Renal cortical epithelial cell (primary cell): ENCODE measurements at regions not wholly inside any gene's neighbourhood (a gene's known extent, or its start where the extent isn't known, plus 50 kb on each side); places are given as distances from the start of the nearest gene placed in this dataset.

Experiments
- DNase-seq: peaks from one replicate; pipeline ENCODE4 v3.0.0-alpha.2; 2011; ENCODE audit warnings: low read depth

DNA sequence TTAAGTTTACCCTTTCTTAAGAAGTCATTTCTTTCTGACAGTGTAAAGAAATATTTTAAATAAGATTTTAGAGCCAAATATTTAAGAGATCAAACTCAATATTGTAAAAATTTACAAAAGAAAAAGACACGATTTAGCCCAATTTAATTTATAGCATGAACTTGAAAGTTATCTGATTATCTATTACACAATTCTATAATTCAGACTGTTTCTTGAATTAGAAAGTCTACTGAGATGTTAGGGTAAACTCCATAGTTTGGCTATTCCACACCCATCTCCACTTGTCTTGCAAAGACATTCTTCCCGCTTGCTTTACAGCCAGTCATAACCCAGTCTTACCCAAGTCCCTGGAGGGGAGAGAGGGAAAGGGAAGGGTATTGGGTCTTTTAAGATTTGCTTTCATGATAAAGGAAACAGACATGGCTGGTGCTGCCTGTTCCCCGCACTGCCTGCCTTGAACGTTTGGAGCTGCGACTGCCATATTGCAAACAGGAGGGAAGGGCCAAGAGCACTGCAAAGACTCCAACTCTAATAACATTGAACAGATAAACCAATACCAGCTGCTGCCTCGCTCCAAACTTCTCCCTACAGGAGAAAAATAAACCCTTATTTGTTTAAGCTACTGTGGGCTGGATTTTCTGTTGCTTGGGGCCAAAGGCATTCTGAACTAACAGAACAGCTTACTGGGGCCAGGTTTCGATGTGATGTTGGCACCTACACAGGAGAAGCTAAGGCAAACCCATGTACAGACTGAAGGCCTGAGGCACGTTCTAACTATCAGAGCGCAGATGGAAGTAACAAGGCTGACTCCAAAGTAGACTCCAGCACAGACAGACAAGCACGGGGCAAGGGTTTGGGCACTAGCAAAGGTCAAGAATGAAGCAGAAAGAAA lies 552.3 kb upstream of the JARID2 start:
- no peak for DNase-seq

DNA sequence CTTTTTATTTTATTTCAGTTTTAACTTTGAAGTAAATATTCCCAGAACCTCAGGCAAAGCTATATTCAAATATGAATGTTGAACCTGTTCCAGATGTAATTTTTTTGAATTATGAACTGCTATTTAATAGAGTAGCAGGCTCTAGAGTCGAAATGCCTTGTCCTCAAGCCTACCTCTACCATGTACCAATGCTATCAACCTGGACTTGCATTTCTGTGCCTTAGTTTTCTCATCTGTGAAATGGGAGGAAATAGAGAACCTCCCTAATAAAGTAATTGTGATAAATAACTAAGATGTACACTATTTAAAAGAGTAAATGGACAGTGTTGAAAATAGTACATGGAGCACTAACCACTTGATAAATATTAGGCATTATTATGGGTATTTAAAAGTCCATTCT lies 551.6 kb upstream of the JARID2 start:
- DNase-seq = no peak

- DNase-seq = no peak
Observed at GRCh38 chr6:14695579-14695978, 550.3 kb upstream of the JARID2 start.

DNA sequence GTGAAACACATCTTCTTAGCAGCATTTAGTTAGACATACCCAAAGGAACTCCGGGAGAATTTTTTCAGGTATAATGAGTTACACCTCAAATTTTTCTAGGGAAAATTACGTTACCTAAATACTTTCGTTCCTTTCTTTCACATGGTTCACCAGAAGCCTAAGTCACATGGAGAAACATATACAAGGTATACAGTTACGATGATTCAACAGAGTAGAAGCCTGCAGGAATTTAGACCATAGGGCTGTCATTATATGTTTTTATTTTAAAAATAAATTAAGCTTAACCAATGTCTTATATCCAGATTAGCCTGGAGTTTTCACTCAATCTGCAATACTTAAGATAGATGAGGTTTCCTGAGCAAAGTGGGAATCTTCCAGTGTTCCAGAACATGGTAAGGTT lies 549.5 kb upstream of the JARID2 start:
- no peak for DNase-seq

GRCh38 chr6:14697427-14697826 lies 548.4 kb upstream of the JARID2 start:
- no peak for DNase-seq

GRCh38 chr6:14699803-14700601 lies 545.9 kb upstream of the JARID2 start:
- DNase-seq = no peak

GRCh38 chr6:14701946-14702345 lies 543.9 kb upstream of the JARID2 start:
- no peak for DNase-seq

- DNase-seq = no peak
Observed at GRCh38 chr6:14702678-14703077, 543.2 kb upstream of the JARID2 start.

DNA sequence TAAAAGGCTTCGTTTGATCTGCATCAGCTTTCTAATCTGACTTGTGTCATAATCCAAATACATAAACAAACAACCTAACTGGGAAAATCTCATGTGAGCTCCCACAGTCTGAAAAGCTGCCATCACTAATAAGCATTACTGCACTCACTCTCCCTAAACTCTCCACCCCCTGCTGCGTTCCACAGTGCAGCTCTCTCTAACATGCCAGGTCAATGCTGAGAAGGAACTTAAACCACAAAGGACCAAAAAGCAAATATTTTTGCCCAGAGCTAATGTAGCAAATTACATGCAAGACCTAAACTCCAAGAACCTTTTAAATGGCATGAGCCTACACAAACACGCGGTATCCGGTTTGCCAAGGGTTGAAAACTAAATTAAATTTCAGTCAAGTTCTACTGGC lies 542.3 kb upstream of the JARID2 start:
- DNase-seq = peak; percentile 58

- DNase-seq = no peak
Observed at GRCh38 chr6:14704383-14705271, 541.2 kb upstream of the JARID2 start.

- DNase-seq = no peak
Observed at GRCh38 chr6:14705841-14706377, 540.0 kb upstream of the JARID2 start.

- DNase-seq = peak; percentile 96
Observed at GRCh38 chr6:14706378-14706929, 539.4 kb upstream of the JARID2 start.

DNA sequence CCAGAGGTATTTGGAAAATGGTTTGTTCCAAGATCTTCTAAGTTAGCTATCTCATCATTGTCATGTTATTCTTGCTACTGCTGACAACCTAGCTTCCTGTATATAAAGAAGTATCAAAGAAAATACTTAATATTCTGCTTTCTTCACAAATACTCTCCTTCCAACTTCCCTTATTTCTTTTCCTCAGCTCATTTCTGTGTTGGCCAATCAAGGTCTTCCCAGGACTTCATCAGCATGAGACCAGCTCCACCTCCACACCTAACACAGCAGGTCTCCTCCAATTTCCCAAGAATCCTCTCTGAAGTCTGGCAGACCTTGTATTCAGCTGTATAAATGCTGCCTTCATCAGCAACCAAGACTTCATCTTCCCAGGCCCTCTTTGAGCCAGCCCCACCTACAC lies 538.6 kb upstream of the JARID2 start:
- DNase-seq = no peak

- DNase-seq = no peak
Observed at GRCh38 chr6:14707971-14708465, 537.9 kb upstream of the JARID2 start.

GRCh38 chr6:14709066-14709670 lies 536.7 kb upstream of the JARID2 start:
- no peak for DNase-seq

- no peak for DNase-seq
Observed at GRCh38 chr6:14709900-14710299, 536.0 kb upstream of the JARID2 start.

DNA sequence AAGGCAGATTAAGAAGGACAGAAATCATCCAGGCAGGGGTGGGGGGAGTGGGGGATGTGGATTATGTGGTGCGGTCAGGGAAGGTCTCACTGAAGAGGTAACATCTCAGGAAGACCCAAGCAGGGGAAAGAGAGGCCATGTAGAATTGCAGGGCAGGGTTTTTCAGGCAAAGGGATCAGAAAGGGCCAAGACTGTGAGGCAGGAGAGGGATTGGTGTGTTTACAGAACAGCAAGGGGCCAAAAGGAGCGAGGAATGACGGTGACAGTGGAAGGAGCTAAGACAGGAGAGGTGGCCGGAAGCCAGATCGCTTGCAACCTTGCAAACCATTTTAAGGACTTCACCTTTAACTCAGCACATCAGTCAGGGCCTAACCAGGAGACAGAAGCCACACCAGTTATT lies 535.4 kb upstream of the JARID2 start:
- DNase-seq = no peak

DNA sequence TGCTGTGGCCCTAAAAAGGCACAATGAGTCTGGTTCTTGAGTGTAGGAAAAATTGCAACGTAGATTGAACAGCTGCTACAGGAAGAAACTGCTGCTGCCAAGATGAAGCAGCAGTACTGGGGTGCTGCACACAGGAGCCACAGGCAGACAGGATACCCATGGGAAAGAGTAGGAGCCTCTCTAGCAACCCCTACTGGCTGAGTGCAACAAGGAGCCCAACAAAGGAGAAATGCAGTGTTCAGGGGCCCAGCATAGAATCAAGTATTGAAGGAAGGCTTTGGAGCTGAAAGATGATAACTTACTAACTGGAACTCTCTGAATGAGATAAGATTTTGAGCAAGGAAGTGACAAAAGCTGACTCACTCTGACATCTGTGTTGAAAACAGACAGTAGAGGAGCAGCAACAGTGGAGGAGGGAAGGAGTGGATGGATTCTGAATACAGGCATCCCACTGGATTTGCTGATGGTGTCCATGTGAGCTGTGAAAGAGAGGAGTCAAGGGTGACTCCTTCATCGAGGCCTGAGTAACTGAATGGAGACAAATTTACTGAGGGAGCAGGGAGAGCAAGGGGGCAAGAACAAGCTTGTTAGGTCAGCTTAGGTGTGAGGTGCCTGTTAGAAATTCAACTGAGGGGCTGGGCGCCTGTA lies 534.7 kb upstream of the JARID2 start:
- peak; percentile 54 for DNase-seq

DNA sequence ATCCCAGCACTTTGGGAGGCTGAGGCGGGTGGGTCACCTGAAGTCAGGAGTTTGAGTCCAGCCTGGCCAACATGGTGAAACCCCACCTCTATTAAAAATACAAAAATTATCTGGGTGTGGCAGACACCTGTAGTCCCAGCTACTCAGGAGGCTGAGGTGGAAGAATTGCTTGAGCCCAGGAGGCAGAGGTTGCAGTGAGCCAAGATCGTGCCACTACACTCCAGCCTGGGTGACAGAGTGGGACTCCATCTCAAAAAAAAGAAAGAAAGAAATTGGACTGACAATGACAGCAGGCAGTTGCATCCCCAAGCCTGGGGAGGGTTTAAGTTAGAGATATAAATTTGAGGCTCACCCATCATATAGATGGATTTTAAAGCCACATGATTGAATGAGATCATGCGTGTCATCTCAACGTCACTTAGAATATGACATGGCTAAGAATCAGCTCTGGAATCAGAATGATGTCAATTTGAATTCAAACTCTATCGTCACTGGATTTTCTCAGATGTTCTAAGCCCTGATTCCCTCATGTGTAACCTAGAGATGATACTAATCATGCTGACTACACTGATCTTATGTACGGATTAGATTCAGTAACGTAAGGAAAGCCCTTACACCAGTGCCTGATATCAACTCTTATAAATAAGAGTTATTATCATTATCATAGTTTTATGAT lies 534.0 kb upstream of the JARID2 start:
- DNase-seq = no peak
